Fibroblast of lung (primary cell): ENCODE measurements at regions not wholly inside any gene's neighbourhood (a gene's known extent, or its start where the extent isn't known, plus 50 kb on each side); places are given as distances from the start of the nearest gene placed in this dataset.

Experiments
- EZH2 ChIP-seq: IDR thresholded peaks from 2 replicates; pipeline ENCODE4 v1.5.1; 2012; ENCODE audit warnings: low read length, control low read depth, mild to moderate bottlenecking; ENCODE audit errors: missing control alignments
- TF ChIP-seq, protein P1 (sequence below), 2 donors: IDR thresholded peaks in 1 of 2; conservative IDR thresholded peaks in 1 of 2; 1 replicate in 1 of 2; 2 replicates in 1 of 2; pipeline ENCODE4 v1.5.1; 2011 to 2012; ENCODE audit warnings: low read length in 2 of 2, control low read depth in 1 of 2, inconsistent platforms in 1 of 2, low read depth in 1 of 2, mild to moderate bottlenecking in 1 of 2

DNA sequence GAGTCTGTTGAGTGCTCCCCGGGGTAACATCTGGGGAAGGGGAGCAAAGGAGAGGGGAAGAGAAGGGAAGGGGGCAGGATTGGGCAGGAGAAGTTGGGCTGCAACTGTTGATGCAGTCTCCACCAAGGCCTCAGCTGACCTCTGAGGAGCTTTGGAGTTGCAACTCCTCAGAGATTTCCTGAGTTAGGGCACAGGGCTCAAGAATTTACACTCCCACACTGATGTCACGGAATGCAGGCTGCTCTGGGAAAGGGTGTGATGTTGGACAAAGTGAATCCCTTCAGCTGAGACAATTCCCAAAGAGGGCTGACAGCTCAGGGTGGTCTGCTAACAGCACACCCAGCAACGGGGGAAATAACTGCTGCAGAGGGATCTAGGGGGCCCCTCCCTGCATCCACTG is 295.6 kb downstream of the PCNX1 start:
- TF ChIP-seq, protein P1, sequence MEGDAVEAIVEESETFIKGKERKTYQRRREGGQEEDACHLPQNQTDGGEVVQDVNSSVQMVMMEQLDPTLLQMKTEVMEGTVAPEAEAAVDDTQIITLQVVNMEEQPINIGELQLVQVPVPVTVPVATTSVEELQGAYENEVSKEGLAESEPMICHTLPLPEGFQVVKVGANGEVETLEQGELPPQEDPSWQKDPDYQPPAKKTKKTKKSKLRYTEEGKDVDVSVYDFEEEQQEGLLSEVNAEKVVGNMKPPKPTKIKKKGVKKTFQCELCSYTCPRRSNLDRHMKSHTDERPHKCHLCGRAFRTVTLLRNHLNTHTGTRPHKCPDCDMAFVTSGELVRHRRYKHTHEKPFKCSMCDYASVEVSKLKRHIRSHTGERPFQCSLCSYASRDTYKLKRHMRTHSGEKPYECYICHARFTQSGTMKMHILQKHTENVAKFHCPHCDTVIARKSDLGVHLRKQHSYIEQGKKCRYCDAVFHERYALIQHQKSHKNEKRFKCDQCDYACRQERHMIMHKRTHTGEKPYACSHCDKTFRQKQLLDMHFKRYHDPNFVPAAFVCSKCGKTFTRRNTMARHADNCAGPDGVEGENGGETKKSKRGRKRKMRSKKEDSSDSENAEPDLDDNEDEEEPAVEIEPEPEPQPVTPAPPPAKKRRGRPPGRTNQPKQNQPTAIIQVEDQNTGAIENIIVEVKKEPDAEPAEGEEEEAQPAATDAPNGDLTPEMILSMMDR (conservative IDR thresholded peaks at IDR 0.05 in 1 of 2, IDR thresholded peaks at IDR 0.05 in 1 of 2; ENCODE audit: low read depth in 1 of 2, low read length in 2 of 2), result no peak
- no peak for TF ChIP-seq EZH2
